ENCODE measurements at regions not wholly inside any gene's neighbourhood (a gene's known extent, or its start where the extent isn't known, plus 50 kb on each side); places are given as distances from the start of the nearest gene placed in this dataset.

GRCh38 chr2:150876251-150876950, 385.3 kb downstream of the RBM43 start:
- Histone ChIP-seq H3K4me3 (ENCODE audit: low read depth, low read length) (no peak overlapping the region), H2AFZ (no peak overlapping the region), H3K36me3 (ENCODE audit: control insufficient read depth, insufficient read depth, low read length) (no peaks in the 10 kb centered on the region), H3K27me3 (ENCODE audit: control insufficient read depth, insufficient read depth, low read length) (no peaks in the 10 kb centered on the region), H3K79me2 (no peaks in the 10 kb centered on the region), H3K9me3 (ENCODE audit: control insufficient read depth, low read length) (no peaks in the 10 kb centered on the region), H3K9ac (no peak overlapping the region), H3K4me2 (ENCODE audit: low read length) (no peak overlapping the region), H3K27ac (no peak overlapping the region), H3K4me1 (no peaks in the 10 kb centered on the region)
- TF ChIP-seq CTCF (IDR thresholded peaks at IDR 0.05): no peak

DNA sequence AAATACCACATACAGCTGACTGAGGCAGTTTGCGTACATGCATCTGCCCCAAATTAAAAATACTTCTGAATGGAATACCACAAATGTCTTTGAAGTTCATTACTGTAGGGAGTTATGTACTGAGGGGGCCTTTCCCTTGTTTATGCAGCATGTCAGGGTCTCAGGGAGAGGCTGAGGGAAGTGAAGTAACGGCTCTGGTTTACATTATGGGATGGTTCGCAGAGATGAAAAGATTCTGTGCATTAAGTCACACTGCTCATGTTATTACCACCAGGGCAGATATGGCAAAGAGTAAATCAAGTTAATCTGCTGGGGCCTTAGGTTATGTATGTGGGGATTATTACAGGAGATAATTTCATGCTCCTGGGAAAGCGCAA, 385.9 kb upstream of the RND3 start:
- no peaks in the 10 kb centered on the region for H3K9me3 ChIP-seq (ENCODE audit: control insufficient read depth, low read length)
- no peak overlapping the region for H3K27ac ChIP-seq
- H2AFZ ChIP-seq: no peak overlapping the region
- H3K4me2 ChIP-seq (ENCODE audit: low read length): no peak overlapping the region
- H3K9ac ChIP-seq: no peak overlapping the region
- H3K4me1 ChIP-seq: no peaks in the 10 kb centered on the region
- no peaks in the 10 kb centered on the region for H3K27me3 ChIP-seq (ENCODE audit: control insufficient read depth, insufficient read depth, low read length)
- H3K79me2 ChIP-seq: no peaks in the 10 kb centered on the region
- H3K4me3 ChIP-seq (ENCODE audit: low read depth, low read length): no peak overlapping the region
- TF ChIP-seq CTCF (IDR thresholded peaks at IDR 0.05): no peak
- H3K36me3 ChIP-seq (ENCODE audit: control insufficient read depth, insufficient read depth, low read length): no peaks in the 10 kb centered on the region

- Histone ChIP-seq H3K36me3 (ENCODE audit: control insufficient read depth, insufficient read depth, low read length) (no peaks in the 10 kb centered on the region), H3K4me3 (ENCODE audit: low read depth, low read length) (no peak overlapping the region), H3K27ac (no peak overlapping the region), H3K79me2 (no peaks in the 10 kb centered on the region), H3K27me3 (ENCODE audit: control insufficient read depth, insufficient read depth, low read length) (no peaks in the 10 kb centered on the region), H3K9me3 (ENCODE audit: control insufficient read depth, low read length) (no peaks in the 10 kb centered on the region), H3K4me1 (no peaks in the 10 kb centered on the region), H3K4me2 (ENCODE audit: low read length) (no peak overlapping the region), H2AFZ (no peak overlapping the region), H3K9ac (no peak overlapping the region)
- TF ChIP-seq CTCF (IDR thresholded peaks at IDR 0.05): no peak
These were observed 385.4 kb upstream of the RND3 start for GRCh38 chr2:150872756-150873395.

GRCh38 chr2:150866431-150866830, 379.0 kb upstream of the RND3 start:
- H3K4me3 ChIP-seq (ENCODE audit: low read depth, low read length): no peak overlapping the region
- TF ChIP-seq CTCF (IDR thresholded peaks at IDR 0.05): no peak
- H3K27ac ChIP-seq: no peak overlapping the region
- no peaks in the 10 kb centered on the region for H3K36me3 ChIP-seq (ENCODE audit: control insufficient read depth, insufficient read depth, low read length)
- no peaks in the 10 kb centered on the region for H3K4me1 ChIP-seq
- no peak overlapping the region for H3K9ac ChIP-seq
- no peaks in the 10 kb centered on the region for H3K27me3 ChIP-seq (ENCODE audit: control insufficient read depth, insufficient read depth, low read length)
- no peaks in the 10 kb centered on the region for H3K79me2 ChIP-seq
- no peaks in the 10 kb centered on the region for H3K9me3 ChIP-seq (ENCODE audit: control insufficient read depth, low read length)
- H2AFZ ChIP-seq: no peak overlapping the region
- no peak overlapping the region for H3K4me2 ChIP-seq (ENCODE audit: low read length)

DNA sequence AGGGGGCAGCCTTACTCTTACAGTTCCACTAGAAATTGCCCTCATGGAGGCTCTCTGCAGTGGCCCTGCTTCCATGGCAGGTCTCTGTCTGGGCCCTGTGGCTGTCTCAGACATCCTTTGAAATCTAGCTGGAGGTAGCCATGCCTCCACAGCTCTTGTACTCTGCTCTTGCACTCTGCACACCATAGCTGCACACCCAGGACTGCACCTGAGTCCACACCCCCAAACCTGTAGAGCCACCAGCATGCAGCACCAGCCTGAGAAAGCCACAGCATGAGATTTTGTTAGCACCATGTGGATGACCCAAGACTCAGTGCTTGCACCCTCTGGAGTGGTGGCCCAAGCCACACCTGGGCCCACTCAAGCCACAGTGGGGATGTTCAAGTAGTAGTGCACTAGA, 376.2 kb upstream of the RND3 start:
- Histone ChIP-seq H2AFZ (no peak overlapping the region), H3K9me3 (ENCODE audit: control insufficient read depth, low read length) (no peaks in the 10 kb centered on the region), H3K27me3 (ENCODE audit: control insufficient read depth, insufficient read depth, low read length) (no peaks in the 10 kb centered on the region), H3K27ac (no peak overlapping the region), H3K36me3 (ENCODE audit: control insufficient read depth, insufficient read depth, low read length) (no peaks in the 10 kb centered on the region), H3K4me1 (no peaks in the 10 kb centered on the region), H3K4me3 (ENCODE audit: low read depth, low read length) (no peak overlapping the region), H3K4me2 (ENCODE audit: low read length) (no peak overlapping the region), H3K79me2 (no peaks in the 10 kb centered on the region), H3K9ac (no peak overlapping the region)
- TF ChIP-seq CTCF (IDR thresholded peaks at IDR 0.05): no peak
